Fibroblast of the aortic adventitia (primary cell): ENCODE measurements at regions not wholly inside any gene's neighbourhood (a gene's known extent, or its start where the extent isn't known, plus 50 kb on each side); places are given as distances from the start of the nearest gene placed in this dataset.
A peak's percentile ranks its signal among the peaks of the same experiment; 100 is the strongest.

ENCODE experiments used
- DNase-seq: peaks from one replicate; pipeline ENCODE4 v3.0.0-alpha.2; 2010; ENCODE audit warnings: low read depth
- H3K4me3 ChIP-seq: 2 replicates; pipeline ENCODE4 v1.5.1; 2011; ENCODE audit warnings: low read depth, mild to moderate bottlenecking, control low read depth, low read length, moderate library complexity
- TF ChIP-seq, protein P1 (sequence below): IDR thresholded peaks from 2 replicates; pipeline ENCODE4 v1.5.1; 2011; ENCODE audit warnings: mild to moderate bottlenecking, low read length, control low read depth, inconsistent platforms; ENCODE audit not compliant: insufficient read depth

DNA sequence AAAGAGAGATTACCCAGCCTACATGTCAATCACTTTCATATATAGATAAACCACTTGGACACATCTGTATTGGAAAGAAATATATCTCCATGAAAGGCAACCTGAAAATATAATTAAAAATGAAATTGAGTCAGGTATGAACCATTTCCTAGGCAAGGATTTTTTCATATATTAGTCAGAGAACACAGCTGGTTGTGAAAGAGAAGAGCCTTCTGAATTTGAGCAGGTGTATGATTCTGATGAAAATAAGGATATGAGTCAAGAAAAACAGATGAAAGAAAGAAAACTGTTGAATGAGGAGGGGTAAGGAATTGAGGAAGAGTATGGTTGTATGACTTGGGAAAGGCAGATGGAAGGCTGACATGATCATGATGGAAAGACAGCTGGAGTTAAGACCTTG is 441.1 kb downstream of the HAO1 start:
- TF ChIP-seq, protein P1, sequence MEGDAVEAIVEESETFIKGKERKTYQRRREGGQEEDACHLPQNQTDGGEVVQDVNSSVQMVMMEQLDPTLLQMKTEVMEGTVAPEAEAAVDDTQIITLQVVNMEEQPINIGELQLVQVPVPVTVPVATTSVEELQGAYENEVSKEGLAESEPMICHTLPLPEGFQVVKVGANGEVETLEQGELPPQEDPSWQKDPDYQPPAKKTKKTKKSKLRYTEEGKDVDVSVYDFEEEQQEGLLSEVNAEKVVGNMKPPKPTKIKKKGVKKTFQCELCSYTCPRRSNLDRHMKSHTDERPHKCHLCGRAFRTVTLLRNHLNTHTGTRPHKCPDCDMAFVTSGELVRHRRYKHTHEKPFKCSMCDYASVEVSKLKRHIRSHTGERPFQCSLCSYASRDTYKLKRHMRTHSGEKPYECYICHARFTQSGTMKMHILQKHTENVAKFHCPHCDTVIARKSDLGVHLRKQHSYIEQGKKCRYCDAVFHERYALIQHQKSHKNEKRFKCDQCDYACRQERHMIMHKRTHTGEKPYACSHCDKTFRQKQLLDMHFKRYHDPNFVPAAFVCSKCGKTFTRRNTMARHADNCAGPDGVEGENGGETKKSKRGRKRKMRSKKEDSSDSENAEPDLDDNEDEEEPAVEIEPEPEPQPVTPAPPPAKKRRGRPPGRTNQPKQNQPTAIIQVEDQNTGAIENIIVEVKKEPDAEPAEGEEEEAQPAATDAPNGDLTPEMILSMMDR: no peak
- no peak overlapping the region for H3K4me3 ChIP-seq
- DNase-seq: no peak

DNA sequence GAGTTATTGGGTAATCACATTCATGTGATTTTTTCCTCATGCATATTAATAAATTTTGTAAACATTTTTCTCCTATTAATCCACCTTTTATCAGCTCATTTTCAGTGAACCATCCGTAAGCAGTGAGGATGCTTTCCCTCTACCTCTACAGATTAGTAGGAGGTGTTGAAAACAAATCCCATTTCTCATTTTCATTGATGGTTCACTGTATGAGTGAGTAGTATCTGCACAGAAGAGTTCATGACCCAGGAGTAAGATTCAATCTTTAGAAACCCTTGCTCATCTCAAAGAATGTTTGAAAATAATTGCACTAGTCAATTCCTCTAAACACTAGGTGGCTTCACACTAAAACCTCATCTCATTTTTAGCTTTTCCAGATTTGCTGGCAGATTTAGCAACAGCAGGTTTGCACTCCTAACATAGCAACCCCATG is 440.0 kb downstream of the HAO1 start:
- DNase-seq: peak; percentile 9
- TF ChIP-seq, protein P1: no peak
- H3K4me3 ChIP-seq: no peak overlapping the region

DNA sequence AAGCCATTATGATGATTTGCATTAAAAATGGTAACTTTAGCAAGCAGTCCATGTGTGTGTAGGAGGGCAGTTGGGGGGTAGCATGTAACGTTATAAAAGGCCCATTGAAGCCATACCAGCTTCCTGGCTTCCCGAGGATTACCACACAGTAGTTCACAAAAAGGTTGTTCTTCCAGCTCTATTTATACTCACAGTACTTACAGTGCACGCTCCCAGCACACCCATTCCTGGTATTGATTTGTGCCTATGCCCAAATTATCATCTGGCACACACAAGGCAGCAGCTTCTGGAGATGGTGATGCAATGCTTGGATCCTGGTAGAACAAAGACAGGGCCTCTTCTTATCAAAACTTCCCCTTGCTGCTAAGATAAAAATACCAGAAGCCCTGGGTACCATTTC is 436.8 kb downstream of the HAO1 start:
- no peak overlapping the region for H3K4me3 ChIP-seq
- DNase-seq: peak; percentile 74
- TF ChIP-seq, protein P1: no peak

DNA sequence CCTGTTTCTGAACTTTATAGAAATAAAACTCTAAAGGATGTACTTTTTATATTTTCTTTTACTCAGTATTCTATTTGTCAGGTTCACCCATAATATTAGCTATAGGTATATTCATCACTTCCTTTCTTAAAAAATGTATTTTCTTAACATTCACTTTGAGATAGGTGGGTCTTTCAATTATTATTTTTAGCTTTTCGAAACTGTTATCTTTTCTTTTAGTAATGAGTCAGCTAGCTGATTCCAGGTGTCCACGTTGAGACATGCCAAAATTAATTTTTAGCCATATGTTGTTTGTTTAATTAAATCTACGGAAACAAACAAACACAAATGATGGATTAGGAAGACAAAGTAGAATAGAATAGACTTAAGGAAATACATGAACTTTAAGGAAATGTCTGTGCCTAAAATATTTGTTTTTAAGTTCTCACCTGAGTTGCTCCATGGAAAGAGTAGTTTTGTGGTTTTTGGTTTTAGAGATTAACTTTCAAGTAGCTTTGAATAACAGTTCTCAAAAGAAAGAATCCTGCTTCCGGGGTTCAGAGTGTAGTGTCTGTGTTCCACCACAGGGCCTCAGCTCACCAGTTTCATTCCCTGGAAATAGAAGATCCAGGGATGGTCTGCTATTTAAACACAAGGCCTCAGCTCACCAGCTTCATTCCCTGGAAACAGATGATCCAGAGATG is 435.0 kb downstream of the HAO1 start:
- TF ChIP-seq, protein P1: peak; percentile 16
- no peak for DNase-seq
- H3K4me3 ChIP-seq: no peak overlapping the region

DNA sequence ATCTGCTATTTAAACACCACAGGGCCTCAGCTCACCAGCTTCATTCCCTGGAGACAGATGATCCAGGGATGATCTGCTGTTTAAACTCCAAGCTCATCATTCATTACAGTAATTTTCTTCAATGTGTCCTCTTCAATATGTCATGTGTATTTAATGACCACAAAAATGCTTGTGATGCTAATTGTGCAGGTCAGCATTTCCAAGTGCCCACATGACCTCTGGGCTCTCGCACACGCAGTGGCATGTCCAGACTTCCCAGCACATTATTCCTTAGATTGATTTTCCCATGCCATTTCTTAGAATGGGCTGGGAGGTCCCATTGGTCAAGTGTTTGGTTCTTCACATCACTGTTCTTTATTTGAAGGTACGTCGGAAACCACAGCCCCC is 434.4 kb downstream of the HAO1 start:
- TF ChIP-seq, protein P1: no peak
- DNase-seq: no peak
- no peak overlapping the region for H3K4me3 ChIP-seq

DNA sequence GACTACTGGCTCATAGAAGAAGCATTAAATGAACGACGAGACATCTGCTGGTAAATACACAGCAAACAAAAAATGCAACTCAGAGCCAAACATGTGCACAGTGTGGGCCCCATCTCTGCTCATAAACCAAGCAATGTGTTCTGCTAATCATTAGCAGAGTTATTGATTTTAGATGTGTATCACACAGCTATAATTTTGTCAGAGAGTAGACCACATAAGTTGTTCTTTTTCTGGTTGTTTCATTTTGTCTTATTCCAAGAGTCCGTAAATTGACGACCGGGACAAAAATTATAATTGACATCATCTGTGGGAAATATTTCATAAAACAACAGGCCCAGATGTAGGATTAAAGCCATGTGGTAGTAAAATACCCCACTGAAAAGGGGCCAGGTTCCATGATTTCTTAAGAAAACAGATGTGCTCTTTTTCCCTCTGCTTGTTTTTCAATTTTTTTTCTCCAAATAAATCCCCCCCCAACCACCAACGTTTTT is 423.6 kb downstream of the HAO1 start:
- DNase-seq: peak; percentile 5

More for the DNA sequence above, 423.6 kb downstream of the HAO1 start:
- TF ChIP-seq, protein P1: no peak
- H3K4me3 ChIP-seq: no peak overlapping the region
